Sigmoid colon (tissue), 3 donors: ENCODE measurements at regions not wholly inside any gene's neighbourhood (a gene's known extent, or its start where the extent isn't known, plus 50 kb on each side); places are given as distances from the start of the nearest gene placed in this dataset.

Experiments used
- POLR2A ChIP-seq, 2 donors: fragments of 450-650 bp; IDR thresholded peaks; one replicate each; pipeline ENCODE4 v1.6.1; 2016; ENCODE audit warnings: antibody characterized with exemption in 2 of 2, mild to moderate bottlenecking in 2 of 2, moderate library complexity in 2 of 2
- TF ChIP-seq, protein P1 (sequence below), 4 experiments: fragments of 450-650 bp in 3 of 4; fragments of 200-600 bp in 1 of 4; IDR thresholded peaks; one replicate each; pipeline ENCODE4 v1.5.1; 2016 to 2019; ENCODE audit warnings: antibody characterized with exemption in 4 of 4, mild to moderate bottlenecking in 3 of 4, moderate library complexity in 2 of 4

DNA sequence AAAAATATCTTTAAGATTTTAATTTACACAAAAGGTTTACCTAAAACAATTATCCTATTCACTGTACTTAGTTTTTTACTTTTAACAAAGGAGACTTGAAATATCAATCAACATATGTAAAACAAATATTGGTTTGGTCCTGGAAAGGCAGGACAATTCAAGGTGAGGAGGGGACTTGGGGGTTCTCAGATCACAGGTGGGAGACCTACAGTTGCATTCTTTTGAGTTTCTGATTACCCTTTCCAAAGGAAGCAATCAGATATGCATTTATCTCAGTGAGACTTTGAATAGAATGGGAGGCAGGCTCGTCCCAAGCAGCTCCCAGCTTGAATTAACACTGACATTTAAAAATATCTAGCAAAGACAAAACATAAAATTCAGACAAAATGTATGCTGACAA, 1917.3 kb downstream of the C4orf33 start:
- TF ChIP-seq, protein P1, sequence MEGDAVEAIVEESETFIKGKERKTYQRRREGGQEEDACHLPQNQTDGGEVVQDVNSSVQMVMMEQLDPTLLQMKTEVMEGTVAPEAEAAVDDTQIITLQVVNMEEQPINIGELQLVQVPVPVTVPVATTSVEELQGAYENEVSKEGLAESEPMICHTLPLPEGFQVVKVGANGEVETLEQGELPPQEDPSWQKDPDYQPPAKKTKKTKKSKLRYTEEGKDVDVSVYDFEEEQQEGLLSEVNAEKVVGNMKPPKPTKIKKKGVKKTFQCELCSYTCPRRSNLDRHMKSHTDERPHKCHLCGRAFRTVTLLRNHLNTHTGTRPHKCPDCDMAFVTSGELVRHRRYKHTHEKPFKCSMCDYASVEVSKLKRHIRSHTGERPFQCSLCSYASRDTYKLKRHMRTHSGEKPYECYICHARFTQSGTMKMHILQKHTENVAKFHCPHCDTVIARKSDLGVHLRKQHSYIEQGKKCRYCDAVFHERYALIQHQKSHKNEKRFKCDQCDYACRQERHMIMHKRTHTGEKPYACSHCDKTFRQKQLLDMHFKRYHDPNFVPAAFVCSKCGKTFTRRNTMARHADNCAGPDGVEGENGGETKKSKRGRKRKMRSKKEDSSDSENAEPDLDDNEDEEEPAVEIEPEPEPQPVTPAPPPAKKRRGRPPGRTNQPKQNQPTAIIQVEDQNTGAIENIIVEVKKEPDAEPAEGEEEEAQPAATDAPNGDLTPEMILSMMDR (IDR thresholded peaks at IDR 0.05) = no peak
- no peak for TF ChIP-seq POLR2A (IDR thresholded peaks at IDR 0.05)
